ENCODE measurements at regions not wholly inside any gene's neighbourhood (a gene's known extent, or its start where the extent isn't known, plus 50 kb on each side); places are given as distances from the start of the nearest gene placed in this dataset.

DNA sequence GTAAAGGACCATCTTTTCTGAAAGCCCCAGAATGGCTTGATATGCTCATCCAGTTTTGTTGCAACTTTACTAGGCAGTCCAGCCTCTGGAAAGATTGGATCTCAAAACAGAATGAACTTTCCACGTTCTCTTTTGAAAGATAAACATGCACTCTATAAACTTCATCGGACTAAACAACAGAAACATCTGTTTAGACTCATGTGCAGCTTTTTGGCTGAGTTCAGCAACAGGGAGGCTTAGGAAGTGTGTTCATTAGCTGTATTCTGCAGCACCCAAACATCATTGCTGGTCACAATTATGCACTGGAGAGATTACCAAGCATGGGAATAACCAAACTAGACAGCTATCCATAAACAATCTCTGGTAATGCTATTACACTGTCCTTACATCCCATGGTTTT, 180.5 kb downstream of the TENT5A start:
- TF ChIP-seq CTCF (IDR thresholded peaks at IDR 0.05) (no peak), POLR2A (IDR thresholded peaks at IDR 0.05) (no peak)

Measured in lower leg skin (tissue), 3 donors.